ENCODE measurements at regions not wholly inside any gene's neighbourhood (a gene's known extent, or its start where the extent isn't known, plus 50 kb on each side); places are given as distances from the start of the nearest gene placed in this dataset.
A peak's percentile ranks its signal among the peaks of the same experiment; 100 is the strongest.
"Not testable (repeated sequence)": the region's sequence is repeated elsewhere in the genome, so short reads cannot be mapped to it uniquely, and the experiment has no call there.

DNA sequence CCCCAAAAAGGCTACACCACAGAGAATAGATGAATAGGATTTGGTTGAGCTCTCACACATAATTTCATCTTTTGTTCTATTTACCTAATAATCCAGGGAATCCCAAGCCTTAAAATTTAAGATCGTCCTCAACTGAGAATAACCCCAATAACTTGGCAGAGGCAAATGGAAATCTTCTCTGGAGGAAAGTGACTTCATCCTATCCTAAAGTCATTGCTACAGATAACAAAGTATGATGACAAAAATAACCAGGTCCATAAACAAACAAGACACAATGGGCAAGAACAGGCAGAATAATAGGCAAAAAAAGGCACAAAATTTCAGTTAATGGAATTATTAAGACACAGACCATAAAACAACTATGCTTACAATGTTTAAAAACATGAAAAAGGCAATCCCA, 177.3 kb upstream of the STK26 start:
- Histone ChIP-seq H3K4me1 (ENCODE audit: insufficient read depth, low read length) (no peaks in the 10 kb centered on the region), H3K4me2 (ENCODE audit: insufficient read depth, low read length) (no peak overlapping the region), H3K79me2 (ENCODE audit: insufficient read depth, low read length) (no peaks in the 10 kb centered on the region), H3K27me3 (ENCODE audit: insufficient read depth, low read length) (peaks cover 16% of the 10 kb centered on the region), H3K36me3 (ENCODE audit: insufficient read depth, low read length) (no peaks in the 10 kb centered on the region), H3K27ac (ENCODE audit: low read depth, low read length) (no peak overlapping the region), H3K4me3 (ENCODE audit: insufficient read depth, low read length) (no peak overlapping the region), H4K20me1 (ENCODE audit: insufficient read depth, low read length) (no peaks in the 10 kb centered on the region), H3K9me3 (ENCODE audit: low read depth, low read length) (no peaks in the 10 kb centered on the region), H2AFZ (ENCODE audit: low read length) (no peak overlapping the region)
- no peak for DNase-seq (ENCODE audit: insufficient read length, low spot score, missing footprints)
- no peak for TF ChIP-seq CTCF (IDR thresholded peaks at IDR 0.05; ENCODE audit: extremely low read depth, low read depth, low read length)

- H3K4me1 ChIP-seq (ENCODE audit: insufficient read depth, low read length); H3K9me3 ChIP-seq (ENCODE audit: low read depth, low read length); H2AFZ ChIP-seq (ENCODE audit: low read length); DNase-seq (ENCODE audit: insufficient read length, low spot score, missing footprints); H3K4me2 ChIP-seq (ENCODE audit: insufficient read depth, low read length); H3K4me3 ChIP-seq (ENCODE audit: insufficient read depth, low read length); H3K79me2 ChIP-seq (ENCODE audit: insufficient read depth, low read length); H4K20me1 ChIP-seq (ENCODE audit: insufficient read depth, low read length); H3K27ac ChIP-seq (ENCODE audit: low read depth, low read length); H3K36me3 ChIP-seq (ENCODE audit: insufficient read depth, low read length): not testable (repeated sequence)
- H3K27me3 ChIP-seq (ENCODE audit: insufficient read depth, low read length) = peaks cover 28% of the 10 kb centered on the region
Measured at GRCh38 chrX:131850964-131851363, 172.1 kb upstream of the STK26 start.

- H3K9me3 ChIP-seq (ENCODE audit: low read depth, low read length) = no peaks in the 10 kb centered on the region
- H3K79me2 ChIP-seq (ENCODE audit: insufficient read depth, low read length) = no peaks in the 10 kb centered on the region
- no peaks in the 10 kb centered on the region for H4K20me1 ChIP-seq (ENCODE audit: insufficient read depth, low read length)
- no peak overlapping the region for H3K4me2 ChIP-seq (ENCODE audit: insufficient read depth, low read length)
- no peak for TF ChIP-seq CTCF (IDR thresholded peaks at IDR 0.05; ENCODE audit: extremely low read depth, low read depth, low read length)
- peaks cover 28% of the 10 kb centered on the region for H3K27me3 ChIP-seq (ENCODE audit: insufficient read depth, low read length)
- H3K27ac ChIP-seq (ENCODE audit: low read depth, low read length) = no peak overlapping the region
- no peaks in the 10 kb centered on the region for H3K36me3 ChIP-seq (ENCODE audit: insufficient read depth, low read length)
- no peak for DNase-seq (ENCODE audit: insufficient read length, low spot score, missing footprints)
- H3K4me3 ChIP-seq (ENCODE audit: insufficient read depth, low read length) = no peak overlapping the region
- H3K4me1 ChIP-seq (ENCODE audit: insufficient read depth, low read length) = no peaks in the 10 kb centered on the region
- no peak overlapping the region for H2AFZ ChIP-seq (ENCODE audit: low read length)
Measured at GRCh38 chrX:131853440-131853839, 169.7 kb upstream of the STK26 start.

- no peak overlapping the region for H3K4me2 ChIP-seq (ENCODE audit: insufficient read depth, low read length)
- H2AFZ ChIP-seq (ENCODE audit: low read length) = no peak overlapping the region
- peaks cover 27% of the 10 kb centered on the region for H3K27me3 ChIP-seq (ENCODE audit: insufficient read depth, low read length)
- no peaks in the 10 kb centered on the region for H3K79me2 ChIP-seq (ENCODE audit: insufficient read depth, low read length)
- no peak for DNase-seq (ENCODE audit: insufficient read length, low spot score, missing footprints)
- no peak overlapping the region for H3K4me3 ChIP-seq (ENCODE audit: insufficient read depth, low read length)
- no peak overlapping the region for H3K27ac ChIP-seq (ENCODE audit: low read depth, low read length)
- no peaks in the 10 kb centered on the region for H4K20me1 ChIP-seq (ENCODE audit: insufficient read depth, low read length)
- H3K36me3 ChIP-seq (ENCODE audit: insufficient read depth, low read length) = no peaks in the 10 kb centered on the region
- H3K4me1 ChIP-seq (ENCODE audit: insufficient read depth, low read length) = no peaks in the 10 kb centered on the region
- H3K9me3 ChIP-seq (ENCODE audit: low read depth, low read length) = no peaks in the 10 kb centered on the region
- TF ChIP-seq CTCF (IDR thresholded peaks at IDR 0.05; ENCODE audit: extremely low read depth, low read depth, low read length) = peak; percentile 33
Measured at GRCh38 chrX:131854581-131854980, 168.5 kb upstream of the STK26 start.

Data from osteoblast (primary cell).